Left forelimb (tissue), 1 donor: ENCODE measurements at regions not wholly inside any gene's neighbourhood (a gene's known extent, or its start where the extent isn't known, plus 50 kb on each side); places are given as distances from the start of the nearest gene placed in this dataset.

ENCODE experiments used
- DNase-seq: peaks from one replicate; pipeline ENCODE4 v3.0.0-alpha.2; 2018; ENCODE audit warnings: low spot score

DNA sequence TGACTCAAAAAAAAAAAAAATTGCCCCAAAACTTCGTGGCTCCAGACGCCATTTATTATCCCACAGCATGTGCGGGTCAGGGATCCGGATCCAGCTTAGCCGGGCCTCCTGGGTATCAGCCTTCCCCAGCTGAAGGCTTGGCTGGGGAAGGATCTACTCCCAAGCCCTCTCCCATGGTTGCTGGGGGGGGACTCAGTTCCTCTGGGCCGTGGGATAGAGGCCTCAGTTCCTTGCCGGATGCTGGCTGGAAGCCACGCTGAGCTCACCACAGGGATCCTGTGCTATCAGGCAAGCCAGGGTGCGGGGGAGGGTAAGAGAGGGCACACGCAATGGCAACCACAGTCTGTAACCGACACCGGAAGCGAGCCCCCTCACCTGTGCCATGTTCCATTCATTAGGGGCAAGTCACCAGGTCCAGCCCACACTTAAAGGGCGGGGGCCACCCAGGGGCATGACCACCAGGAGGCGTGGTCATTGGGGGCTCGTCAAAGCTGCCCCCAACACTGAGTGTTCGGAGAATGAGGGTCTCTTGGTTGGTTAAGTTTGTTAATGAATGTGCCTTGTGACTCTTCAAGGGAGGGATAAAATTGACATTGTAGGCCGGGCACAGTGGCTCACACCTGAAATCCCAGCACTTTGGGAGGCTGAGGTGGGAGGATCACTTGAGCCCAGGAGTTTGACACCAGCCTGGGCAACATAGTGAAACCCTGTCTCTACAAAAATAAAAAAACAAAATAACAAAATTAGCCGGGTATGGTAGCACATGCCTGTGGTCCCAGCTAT lies 210.0 kb upstream of the GSE1 start:
- DNase-seq, result no peak

DNA sequence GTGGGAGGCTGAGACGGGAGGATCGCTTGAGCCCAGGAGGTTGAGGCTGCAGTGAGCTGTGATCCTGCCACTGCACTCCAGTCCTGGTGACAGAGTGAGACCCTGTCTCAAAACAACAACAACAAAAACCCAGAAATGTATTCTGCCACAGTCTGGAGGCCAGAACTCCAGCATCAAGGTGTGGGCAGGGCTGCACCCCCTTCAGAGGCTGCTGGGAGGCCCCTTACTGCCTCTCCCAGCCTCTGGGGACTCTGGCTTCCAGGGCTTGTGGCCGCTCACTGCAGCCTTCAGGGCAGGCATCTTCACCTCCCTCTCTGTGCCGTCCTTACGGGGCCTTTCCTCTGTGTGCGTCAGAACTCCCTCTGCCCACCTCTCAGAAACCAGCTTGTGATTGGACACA lies 209.4 kb upstream of the GSE1 start:
- no peak for DNase-seq

DNA sequence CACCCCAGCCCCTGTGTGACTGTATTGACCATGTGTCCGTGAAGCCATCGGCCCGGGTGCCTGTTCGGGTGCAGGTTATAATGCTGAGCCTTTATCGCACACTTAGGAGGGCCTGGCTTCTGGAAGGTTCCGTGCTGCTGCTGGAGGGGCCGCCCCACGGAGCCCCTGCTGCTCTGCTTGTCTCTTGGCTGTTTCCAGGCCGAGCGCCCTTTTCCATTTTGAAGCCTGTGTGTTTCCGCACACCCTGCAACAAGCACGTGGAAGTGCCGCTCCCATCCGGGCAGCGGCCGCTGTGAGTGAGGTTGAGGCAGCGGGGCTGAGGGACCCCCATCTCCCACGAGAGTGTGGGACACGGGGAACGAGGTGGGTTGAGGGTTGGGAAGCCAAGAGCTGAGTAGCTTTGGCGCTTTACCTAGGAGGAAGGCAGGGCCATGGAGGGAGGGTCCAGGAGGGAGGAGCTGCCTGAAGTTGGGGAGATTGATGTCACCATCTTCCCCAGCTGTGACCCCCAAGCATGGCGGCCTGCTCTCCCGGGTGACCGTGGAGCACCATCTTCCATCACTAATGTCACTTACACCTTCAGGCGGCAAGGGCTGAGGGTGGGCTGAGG lies 200.1 kb upstream of the GSE1 start:
- DNase-seq, result no peak

DNA sequence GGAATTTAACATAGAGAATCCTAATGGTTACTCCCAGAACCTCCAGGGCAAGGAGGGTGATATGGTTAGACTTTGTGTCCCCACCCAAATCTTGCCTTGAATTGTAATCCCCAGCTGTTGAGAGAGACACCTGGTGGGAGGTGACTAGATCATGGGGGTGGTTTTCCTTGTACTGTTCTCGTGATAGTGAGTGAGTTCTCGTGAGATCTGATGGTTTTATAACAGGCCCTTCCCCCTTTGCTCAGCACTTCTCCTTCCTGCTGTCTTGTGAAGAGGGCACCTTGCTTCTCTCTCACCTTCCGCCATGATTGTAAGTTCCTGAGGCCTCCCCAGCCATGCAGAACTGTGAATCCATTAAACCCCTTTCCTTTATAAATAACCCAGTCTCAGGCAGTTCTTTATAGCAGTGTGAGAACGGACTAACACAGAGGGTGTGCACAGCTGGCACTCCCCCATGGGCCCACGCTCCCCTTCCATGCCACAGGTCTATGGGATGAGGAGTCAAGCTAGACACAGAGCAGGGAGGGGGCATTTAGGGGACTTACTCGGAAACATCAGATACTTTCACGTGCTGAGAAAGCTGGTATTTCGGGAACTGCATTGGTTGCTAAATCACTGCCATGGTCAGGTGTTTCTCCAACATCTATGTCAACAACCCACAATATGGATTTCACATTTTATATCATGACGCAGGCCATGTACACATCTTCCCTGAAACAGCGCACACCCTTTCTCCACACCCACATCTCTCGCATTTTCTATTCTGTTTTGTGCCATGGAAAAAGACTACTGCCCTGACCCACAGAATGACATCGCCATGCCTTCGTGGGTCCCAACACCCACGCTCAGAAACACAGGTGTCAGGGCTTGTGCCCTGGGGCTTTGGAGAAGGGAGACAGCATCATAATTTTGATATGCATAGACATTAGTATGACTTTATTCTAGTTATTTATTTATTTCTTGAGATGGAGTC lies 199.1 kb upstream of the GSE1 start:
- no peak for DNase-seq

DNA sequence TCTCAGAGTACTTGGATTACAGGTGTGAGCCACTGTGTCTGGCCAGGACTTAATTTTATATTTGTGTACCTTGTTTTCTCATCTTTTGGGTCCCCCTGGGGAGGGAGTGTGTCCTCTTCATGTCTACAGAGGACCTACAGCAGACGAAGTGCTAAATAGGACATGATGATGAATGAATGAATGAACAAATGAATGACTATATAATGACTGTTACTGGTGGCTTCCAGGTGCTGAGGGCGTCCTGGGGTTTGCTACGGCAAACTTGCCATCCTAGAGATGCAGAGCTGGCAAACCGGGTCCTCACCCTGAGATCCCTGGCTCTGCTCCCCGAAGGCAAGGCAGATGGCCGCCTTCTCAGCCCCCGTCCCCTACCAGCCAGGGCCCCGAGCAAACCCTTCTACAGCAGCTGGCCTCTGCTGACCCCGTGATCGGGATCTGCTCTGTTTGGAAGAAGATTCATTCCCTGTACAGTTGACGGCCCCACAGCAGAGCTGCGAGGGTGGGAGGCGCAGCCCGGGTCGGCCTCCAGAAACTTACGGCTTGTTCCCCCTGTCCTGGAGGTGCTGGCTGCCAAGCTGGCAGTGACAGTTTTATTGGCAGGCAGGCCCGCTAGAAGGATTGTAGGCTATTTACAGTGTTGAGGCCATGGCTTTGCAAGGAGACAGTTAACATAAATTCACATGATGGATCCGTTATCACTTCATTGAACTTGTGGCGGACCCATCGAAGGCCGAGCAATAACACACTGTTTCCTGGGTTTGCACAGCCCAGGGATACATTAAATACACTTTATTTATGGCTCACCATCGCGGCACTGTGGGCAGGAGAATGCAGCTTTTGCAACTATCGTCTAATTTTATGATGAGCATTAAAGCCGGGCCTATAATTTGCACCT lies 197.7 kb upstream of the GSE1 start:
- DNase-seq, result no peak

DNA sequence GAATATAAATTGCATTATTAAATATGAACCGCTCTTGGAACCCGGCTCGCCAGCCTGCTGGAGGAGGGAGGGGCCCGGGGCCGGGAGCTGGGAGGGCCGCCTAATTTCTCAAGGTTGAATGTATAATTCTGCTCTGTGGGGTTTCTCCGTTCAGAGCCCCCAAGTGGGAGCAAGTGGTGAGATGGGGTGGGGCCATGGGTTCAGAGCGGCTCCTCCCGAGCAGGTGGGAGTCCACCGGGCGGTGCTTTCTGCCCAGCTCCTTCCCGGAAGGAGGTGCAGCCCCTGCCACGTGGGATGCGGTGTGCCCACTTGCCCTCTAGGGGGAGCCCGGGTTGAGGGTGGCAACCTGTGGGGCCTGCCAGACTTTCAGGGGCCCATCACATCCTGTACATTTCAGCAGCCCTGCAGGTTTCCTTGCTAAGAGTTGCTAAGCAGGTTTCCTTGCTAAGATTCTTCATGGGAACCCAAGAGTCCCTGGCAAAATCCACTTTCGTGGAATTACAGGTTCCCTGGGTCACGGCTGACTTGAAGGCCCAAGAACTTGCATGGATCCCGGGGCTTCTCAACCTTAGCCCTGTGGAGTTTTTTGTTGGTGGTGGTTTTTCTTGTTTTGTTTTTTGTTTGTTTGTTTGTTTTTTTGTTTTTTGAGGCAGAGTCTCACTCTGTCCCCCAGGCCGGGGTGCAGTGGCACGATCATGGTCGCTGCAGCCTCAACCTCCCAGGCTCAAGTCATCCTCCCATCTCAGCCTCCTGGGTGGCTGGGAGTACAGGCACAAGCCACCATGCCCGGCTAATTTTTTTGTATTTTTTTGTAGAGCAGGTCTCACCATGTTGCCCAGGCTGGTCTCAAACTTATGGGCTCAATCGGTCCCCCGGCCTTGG lies 196.7 kb upstream of the GSE1 start:
- DNase-seq, result no peak

DNA sequence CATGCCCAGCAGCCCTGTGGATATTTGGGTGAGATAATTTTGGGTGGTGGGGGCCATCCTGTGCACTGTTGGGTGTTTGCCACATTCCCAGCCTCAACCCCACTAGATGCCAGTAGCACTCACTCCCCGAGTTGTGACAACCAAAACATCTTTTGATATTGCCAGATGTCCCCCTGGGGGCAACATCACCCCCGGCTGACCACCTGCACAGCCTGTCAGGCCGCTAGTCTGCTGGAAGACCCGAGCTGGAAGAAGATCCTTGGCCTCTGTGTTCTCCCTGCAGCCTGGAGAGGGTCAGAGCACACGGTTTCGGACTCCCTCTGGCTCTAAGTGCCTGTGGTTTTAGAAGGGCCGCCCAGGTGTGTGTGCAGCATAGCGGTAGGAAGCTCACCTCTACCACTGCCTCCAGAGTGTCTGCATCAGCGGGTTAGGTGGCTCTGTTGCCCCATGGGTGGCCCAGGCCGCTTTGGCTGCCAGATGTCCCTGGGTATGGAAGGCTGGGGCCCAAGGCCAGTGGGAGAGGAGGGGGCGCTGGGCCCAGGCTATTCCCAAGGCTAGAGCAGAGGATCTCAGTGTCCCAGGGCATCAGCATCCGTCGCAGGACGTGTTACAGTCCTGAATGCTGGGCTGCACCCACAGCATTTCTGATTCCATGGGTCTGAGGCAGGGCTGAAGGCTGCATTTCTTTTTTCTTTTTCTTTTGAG lies 195.8 kb upstream of the GSE1 start:
- DNase-seq, result no peak

DNA sequence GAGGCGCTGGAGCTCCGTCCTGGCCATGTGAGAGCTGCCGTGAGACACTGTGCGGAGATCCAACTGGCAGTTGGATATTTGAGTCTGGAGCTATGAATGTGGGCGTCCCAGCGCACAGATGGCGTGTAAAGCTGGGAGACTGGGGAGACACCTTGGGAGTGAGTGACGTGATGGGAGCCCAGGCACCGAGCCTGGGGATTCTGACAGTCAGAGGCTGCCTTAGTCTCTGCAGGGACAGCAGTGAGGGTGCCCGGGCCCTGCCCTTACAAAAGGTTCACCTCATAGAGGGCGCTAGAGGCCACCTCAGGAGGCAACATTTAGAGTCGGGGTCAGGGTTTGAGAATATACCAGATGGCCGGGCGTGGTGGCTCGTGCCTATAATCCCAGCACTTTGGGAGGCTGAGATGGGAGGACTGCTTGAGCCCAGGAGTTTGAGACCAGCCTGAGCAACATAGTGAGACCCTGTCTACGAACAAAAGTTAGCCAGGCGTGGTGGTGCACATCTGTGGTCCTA lies 194.1 kb upstream of the GSE1 start:
- DNase-seq, result no peak

DNA sequence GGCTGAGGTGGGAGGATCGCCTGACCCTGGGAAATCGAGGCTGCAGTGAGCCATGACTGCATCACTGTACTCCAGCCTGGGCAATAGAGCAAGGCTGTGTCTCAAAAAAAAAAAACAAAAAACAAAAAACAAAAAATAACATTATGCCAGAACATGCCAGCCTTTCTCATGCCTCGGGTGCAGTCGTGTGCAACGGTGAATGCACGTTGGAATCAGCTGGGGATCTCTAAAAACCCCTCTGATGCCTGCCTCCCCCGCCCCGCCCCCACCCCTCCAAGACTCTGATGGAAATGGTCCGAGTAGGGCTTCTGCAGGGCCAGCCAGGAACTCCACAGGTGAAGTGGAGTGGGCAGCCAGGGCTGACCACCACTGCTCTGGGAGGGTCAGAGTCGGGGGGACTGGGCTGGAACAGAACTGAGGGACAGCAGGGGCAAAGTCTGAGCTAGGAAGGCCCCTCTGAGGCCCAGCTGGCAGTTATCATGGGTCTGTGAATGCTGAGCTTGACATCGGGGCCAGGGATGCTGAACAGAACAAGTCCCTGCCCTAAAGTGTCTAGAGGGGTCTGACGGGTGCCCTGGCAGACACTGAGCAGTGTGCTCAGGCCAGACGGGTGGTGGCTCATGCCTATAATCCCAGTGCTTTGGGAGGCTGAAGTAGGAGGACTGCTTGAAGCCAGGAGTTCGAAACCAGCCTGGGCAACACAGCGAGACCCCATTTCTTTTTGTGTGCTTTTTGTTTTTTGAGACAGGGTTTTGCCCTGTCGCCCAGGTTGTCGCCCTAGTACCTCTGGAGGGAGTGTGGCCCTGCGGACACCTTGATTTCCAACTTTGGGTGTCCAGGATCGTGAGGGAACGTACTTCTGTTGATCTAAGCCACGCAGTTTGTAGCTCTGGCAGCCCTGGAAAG lies 193.4 kb upstream of the GSE1 start:
- DNase-seq, result no peak

DNA sequence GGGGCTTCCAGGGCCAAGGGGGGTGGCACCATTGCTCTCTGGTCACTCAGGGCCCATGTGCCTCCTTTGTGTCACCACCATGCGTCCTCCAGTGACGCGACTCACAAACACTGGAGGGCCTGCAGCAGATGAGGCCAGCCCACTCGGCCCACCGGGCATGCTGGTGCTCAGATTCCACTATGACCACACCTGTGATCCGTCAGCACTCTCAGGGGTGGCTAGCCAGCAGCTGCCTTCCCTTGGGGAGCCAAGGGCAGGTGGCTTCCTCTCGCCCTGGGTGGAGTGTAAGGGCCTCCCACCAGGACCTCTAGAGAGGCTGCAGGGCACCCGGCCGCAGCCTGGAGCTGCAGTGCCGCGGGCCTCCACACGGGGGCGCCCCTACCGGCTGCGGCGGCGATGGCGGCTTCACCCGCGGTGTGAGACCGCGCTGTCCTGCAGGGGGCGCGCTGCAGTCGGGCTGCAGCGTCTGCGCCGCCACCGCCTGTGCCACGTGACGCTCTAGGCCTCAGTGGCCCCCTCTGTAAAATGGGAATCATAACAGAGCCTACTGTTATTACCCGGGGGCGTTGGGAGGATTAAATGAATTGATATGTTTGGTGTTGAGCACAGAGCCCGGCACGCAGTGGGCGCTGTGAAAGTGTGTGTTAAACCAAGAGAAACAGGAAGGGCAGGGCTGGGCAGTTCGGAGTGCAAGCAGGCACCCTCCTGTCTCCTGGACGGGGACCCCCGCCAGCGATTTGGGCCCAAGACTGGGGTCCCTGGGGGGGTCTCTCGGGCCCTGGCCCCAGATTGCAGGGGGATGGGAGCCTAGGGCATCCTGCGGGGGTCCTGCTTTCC lies 192.4 kb upstream of the GSE1 start:
- no peak for DNase-seq

DNA sequence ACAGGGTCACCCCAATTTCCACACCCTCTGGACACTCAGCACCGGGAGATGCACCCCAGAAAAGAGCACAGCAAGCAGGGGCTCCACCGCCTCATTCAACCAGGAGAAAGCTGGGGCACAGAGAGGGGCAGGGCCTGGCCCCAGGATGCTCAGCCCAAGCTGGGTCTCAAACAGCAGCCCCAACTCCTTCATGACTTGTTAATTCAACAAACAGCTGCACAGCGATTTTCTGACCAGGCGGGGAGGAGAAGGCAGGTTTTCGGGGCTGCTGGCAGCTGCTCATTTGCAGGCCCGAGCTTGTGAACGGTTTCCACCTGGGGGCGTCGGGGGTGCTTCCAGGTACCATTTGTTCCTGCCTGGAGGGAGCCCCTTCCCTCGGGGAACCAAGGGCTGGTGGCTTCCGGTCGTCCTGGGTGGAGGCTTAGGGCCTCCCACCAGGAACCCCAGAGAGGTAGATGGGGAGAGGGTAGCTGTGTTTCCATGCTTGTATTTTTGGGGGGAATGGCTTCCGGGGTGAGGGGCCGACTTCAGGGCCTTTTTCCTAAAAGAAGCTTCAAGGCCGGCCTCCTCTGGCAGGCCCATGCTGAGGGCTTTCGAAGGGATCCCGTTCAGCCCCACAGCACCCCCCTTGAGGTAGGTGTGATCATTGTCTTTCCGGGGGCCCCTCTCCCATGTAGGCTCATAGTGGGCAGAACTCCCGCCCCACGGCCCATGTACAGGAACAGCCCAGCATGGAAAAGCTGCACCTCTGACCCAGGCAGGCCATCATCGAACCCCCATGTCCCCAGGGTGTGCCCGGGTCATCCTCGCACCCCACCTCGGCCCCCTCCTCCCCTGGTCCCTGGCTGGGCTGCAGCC lies 191.6 kb upstream of the GSE1 start:
- DNase-seq, result no peak

DNA sequence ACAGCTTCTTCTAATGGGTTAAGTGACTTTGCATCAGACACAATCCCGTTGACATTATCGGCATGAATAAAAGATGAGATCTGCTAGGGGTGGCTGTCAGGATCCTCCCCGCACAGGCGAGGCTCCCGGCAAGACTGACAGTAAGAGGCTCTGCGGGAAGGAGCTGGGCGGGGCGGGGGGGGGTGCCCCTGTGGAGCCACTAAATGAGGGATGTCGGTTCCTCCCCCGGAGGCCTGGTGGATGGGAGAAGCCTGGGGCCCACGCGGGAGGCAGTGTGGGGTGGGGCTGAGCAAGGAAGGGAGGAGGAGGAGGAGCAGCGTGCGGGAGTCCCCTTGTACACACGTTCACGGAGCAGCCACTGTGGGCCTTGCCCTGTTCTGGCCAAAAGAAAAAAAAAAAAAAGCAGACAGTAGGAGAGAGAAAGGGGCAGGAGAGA lies 190.9 kb upstream of the GSE1 start:
- no peak for DNase-seq

DNA sequence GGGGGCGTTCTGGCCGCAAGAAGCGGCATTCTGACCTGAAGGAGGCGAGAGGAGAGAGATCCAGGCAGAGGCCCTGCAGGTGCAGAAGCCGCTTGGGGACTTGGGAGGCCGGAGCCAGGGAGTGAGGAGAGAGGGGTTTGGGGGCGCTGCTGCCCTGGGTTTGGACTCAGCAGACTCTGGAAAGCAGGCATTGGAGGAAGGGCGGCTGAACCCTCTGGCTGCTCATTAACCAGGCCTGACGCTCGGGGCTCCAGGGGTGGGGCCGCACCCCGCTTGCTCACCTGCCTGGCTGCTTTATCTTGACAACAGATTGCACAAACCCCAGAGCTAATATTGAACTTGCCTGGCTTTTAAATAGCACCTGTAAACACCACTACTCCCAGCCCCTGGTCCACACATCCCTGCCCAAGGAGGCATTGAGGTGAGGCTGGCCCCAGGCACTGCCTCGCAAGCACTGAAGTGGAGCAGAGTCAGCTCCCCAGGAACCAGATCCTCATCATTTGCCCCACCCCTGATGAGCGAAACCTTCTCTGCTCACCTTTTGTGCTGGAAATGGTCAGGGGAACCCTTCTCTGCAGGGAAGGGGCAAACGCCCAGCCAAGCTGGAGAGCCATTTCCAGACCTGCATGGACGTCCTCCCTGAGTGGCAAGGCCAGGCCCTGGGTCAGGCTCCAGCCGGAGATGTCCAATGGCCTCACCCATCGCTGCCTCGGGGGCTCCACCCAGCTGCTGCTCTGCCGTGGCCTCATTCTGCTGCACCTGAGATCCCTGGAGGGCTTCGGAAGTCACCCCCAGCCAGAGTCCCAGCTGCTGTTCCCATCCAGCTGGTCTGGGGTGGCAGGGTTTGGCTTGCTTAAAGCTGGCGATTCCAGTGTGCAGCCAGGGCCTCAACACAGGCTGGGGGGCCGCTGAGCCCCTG lies 190.2 kb upstream of the GSE1 start:
- no peak for DNase-seq

DNA sequence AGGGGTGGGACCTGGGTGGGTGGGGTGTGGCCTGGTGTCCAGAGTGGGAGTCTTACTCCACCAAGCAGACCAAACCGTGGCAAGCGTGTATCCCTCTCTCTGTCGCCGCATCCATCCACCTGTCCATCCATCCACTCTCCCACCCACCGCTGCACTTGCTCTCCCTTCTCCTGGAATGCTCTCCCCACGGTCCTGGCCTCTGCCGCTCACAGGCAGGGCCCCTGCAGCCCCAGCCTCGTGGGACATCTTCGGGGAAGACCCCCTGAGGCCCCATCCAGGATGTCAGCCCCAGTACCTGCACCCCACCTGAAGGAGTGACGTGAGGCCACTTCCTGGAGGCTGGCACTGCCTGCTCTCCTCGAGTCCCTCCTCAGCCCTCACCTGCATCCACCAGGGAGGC lies 189.5 kb upstream of the GSE1 start:
- DNase-seq, result no peak

DNA sequence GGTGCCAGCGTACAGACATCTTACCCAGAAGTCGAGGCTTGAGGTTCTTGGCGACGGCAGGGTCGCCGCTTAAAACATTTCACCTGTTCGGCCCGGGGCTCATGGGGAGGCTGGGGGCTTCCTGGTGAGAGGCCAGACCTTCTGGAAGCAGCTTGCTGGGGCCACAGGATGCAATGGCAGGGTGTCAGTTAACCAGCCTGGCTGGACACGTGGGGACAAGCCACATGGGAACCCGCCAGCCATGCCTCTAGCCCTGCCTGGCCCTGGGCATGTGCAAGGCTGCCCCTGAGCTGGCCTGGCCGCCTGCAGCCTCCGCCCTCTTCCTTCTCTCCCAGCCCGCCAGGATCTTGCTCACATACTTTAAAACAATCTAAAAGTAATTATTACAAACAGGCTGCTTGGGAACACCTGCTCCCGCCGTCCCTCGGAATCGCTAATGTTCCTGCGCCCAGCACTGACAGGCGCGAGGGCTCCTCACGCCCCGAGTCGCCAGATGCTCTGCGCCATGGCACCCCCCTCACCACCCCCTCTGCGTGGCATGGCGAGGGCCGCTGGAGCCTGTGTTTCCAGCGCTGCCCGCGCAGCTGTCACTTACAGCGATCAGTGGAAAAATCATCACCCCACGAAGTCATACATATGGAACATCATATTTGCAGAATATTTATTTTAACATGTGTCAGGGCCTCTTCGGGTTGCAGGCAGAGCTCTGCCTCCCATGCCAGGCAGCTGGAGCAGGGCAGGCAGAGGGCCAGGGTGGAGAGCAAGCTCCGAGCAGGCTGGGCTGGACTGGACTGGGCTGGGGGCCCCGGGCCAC lies 188.7 kb upstream of the GSE1 start:
- DNase-seq, result no peak
